GM23338 (cell line): ENCODE measurements at regions not wholly inside any gene's neighbourhood (a gene's known extent, or its start where the extent isn't known, plus 50 kb on each side); places are given as distances from the start of the nearest gene placed in this dataset.
"Not testable (repeated sequence)": the region's sequence is repeated elsewhere in the genome, so short reads cannot be mapped to it uniquely, and the experiment has no call there.

Experiments
- CREB1 ChIP-seq: fragments of 250-450 bp; sonication (Bioruptor Pico); IDR thresholded peaks from 2 replicates; pipeline ENCODE4 v1.5.0; 2020; ENCODE audit warnings: low read depth, mild to moderate bottlenecking, moderate library complexity
- CTCF ChIP-seq, 2 experiments: fragments of 200-600 bp in 1 of 2; sonication (generic) in 1 of 2; conservative IDR thresholded peaks; 2 replicates each; pipeline versions ENCODE4 v1.5.1 to v1.6.1; 2016 to 2017; ENCODE audit warnings: antibody characterized with exemption in 2 of 2, low read depth in 2 of 2, mild to moderate bottlenecking in 2 of 2, moderate library complexity in 1 of 2
- ETS1 ChIP-seq: IDR thresholded peaks from 2 replicates; pipeline ENCODE4 v1.6.1; 2016; ENCODE audit warnings: antibody characterized with exemption
- EZH2 ChIP-seq: fragments of 200-600 bp; sonication (generic); IDR thresholded peaks from one replicate; pipeline ENCODE4 v1.8.0; 2017; ENCODE audit warnings: antibody characterized with exemption, mild to moderate bottlenecking, low read depth; ENCODE audit not compliant: unreplicated experiment
- EZH2phosphoT487 ChIP-seq: fragments of 200-600 bp; sonication (generic); IDR thresholded peaks from one replicate; pipeline ENCODE4 v1.8.1; 2018; ENCODE audit warnings: antibody characterized with exemption; ENCODE audit not compliant: unreplicated experiment
- JUNB ChIP-seq: IDR thresholded peaks from one replicate; pipeline ENCODE4 v1.6.1; 2016; ENCODE audit warnings: antibody characterized with exemption; ENCODE audit not compliant: unreplicated experiment
- NANOG ChIP-seq: IDR thresholded peaks from 2 replicates; pipeline ENCODE4 v1.6.1; 2016; ENCODE audit warnings: antibody characterized with exemption, borderline replicate concordance
- POLR2AphosphoS5 ChIP-seq: IDR thresholded peaks from 2 replicates; pipeline ENCODE4 v1.6.1; 2016; ENCODE audit warnings: antibody characterized with exemption, low read depth
- REST ChIP-seq: IDR thresholded peaks from one replicate; pipeline ENCODE4 v1.6.1; 2018; ENCODE audit warnings: antibody characterized with exemption; ENCODE audit not compliant: unreplicated experiment
- STAT1 ChIP-seq: IDR thresholded peaks from one replicate; pipeline ENCODE4 v1.6.1; 2016; ENCODE audit warnings: antibody characterized with exemption; ENCODE audit not compliant: unreplicated experiment
- ZNF114 ChIP-seq: fragments of 250-450 bp; sonication (Bioruptor Pico); IDR thresholded peaks from 2 replicates; pipeline ENCODE4 v1.5.0; 2020; ENCODE audit warnings: mild to moderate bottlenecking, moderate library complexity
- ZNF331 ChIP-seq: fragments of 250-450 bp; sonication (Bioruptor Pico); IDR thresholded peaks from 2 replicates; pipeline ENCODE4 v1.5.0; 2020; ENCODE audit warnings: low read depth, mild to moderate bottlenecking, moderate library complexity

- not testable (repeated sequence) for TF ChIP-seq CTCF (conservative IDR thresholded peaks at IDR 0.05; ENCODE audit: low read depth in 2 of 2); POLR2AphosphoS5; EZH2; JUNB; REST; NANOG; CREB1 (CRISPR knock-in tag); EZH2phosphoT487; ZNF331 (CRISPR knock-in tag); ETS1; ZNF114 (CRISPR knock-in tag); STAT1
Observed at GRCh38 chr16:34791835-34792234, 1332.4 kb downstream of the TP53TG3F start.
